Left lung (tissue), 4 donors: ENCODE measurements at regions not wholly inside any gene's neighbourhood (a gene's known extent, or its start where the extent isn't known, plus 50 kb on each side); places are given as distances from the start of the nearest gene placed in this dataset.

Experiments used
- ATAC-seq: fragments of 200-7000 bp; cut with Tn5 transposase; one replicate; pipeline ENCODE4 v1.9.1; 2020; ENCODE audit warnings: moderate library complexity
- DNase-seq, 4 donors: peaks; one replicate each; pipeline ENCODE4 v3.0.0-alpha.2; 2013 to 2020
- H3K27ac ChIP-seq, 2 donors: fragments of 200-600 bp; sonication (generic) in 1 of 2; one replicate each; pipeline versions ENCODE4 v1.5.0 to v1.8.0; 2020 to 2021
- H3K27me3 ChIP-seq, 2 donors: fragments of 200-600 bp; sonication (generic) in 1 of 2; one replicate each; pipeline versions ENCODE4 v1.5.0 to v1.8.0; 2020 to 2021
- H3K36me3 ChIP-seq, 2 donors: fragments of 200-600 bp; sonication (generic) in 1 of 2; one replicate each; pipeline versions ENCODE4 v1.5.0 to v1.8.0; 2020 to 2021
- H3K4me1 ChIP-seq, 2 donors: fragments of 200-600 bp; one replicate each; pipeline ENCODE4 v1.8.0; 2021
- H3K4me3 ChIP-seq, 2 donors: fragments of 200-600 bp; sonication (generic) in 1 of 2; one replicate each; pipeline versions ENCODE4 v1.5.0 to v1.8.0; 2020 to 2021; ENCODE audit warnings: mild to moderate bottlenecking in 1 of 2
- H3K9me3 ChIP-seq, 2 donors: fragments of 200-600 bp; sonication (generic) in 1 of 2; one replicate each; pipeline versions ENCODE4 v1.5.0 to v1.8.0; 2020 to 2021
- intact Hi-C, 2 donors: fragments of 100-400 bp; cut with DNase I; formaldehyde crosslinking; loops; one replicate each; pipeline versions ENCODE4 v1.11.2 to v1.14.2; 2022
- TF ChIP-seq, protein P1 (sequence below), 2 donors: fragments of 200-600 bp; sonication (generic) in 1 of 2; IDR thresholded peaks; one replicate each; pipeline versions ENCODE4 v1.5.0 to v1.8.0; 2021; ENCODE audit warnings: antibody characterized with exemption in 2 of 2
- donor health status: DM: no; HTN: yes; CAD: no.
- donor health status: DM: no; HTN: no; CAD: no.

DNA sequence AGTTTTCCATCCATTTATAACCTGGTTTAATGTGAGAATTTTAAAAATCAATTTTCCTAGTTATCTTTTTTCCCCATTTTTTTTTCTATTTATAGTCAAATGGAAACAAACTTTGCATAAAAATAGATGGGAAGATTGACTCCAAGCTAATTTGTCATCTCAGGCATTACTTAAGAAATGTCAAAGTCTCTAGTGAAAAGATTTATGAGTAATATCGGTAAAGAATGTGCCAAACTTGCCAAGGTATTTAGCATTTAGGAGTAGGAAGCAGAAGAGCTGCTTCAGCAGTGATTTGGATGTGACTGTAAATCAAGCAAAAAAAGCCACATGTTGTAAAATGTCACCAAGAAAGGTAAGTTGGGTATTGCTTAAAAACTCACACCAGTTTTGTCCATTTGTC is 108.6 kb downstream of the LACC1 start:
- TF ChIP-seq, protein P1, sequence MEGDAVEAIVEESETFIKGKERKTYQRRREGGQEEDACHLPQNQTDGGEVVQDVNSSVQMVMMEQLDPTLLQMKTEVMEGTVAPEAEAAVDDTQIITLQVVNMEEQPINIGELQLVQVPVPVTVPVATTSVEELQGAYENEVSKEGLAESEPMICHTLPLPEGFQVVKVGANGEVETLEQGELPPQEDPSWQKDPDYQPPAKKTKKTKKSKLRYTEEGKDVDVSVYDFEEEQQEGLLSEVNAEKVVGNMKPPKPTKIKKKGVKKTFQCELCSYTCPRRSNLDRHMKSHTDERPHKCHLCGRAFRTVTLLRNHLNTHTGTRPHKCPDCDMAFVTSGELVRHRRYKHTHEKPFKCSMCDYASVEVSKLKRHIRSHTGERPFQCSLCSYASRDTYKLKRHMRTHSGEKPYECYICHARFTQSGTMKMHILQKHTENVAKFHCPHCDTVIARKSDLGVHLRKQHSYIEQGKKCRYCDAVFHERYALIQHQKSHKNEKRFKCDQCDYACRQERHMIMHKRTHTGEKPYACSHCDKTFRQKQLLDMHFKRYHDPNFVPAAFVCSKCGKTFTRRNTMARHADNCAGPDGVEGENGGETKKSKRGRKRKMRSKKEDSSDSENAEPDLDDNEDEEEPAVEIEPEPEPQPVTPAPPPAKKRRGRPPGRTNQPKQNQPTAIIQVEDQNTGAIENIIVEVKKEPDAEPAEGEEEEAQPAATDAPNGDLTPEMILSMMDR (IDR thresholded peaks at IDR 0.05) = no peak
- ATAC-seq = no peak

DNA sequence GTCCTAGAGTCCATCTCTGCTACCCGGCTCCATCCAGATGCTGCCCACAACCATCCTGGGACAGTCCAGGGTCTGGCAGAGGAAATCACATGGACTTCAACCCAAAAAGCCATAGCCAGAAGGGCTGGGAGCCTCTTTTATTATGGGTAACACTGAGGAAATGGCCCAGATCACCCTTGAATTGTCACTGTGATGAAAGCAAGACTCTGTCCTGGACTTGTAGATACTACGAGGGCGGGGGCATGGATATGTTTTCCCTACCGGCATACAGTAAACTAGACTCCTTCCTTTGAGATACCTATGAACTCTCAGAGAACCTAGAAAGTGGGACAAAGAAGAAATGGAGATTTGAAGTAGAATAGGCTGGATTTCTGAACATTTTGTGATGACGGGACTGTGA is 110.3 kb downstream of the LACC1 start:
- TF ChIP-seq, protein P1 (IDR thresholded peaks at IDR 0.05) = no peak

More for the DNA sequence above, 108.6 kb downstream of the LACC1 start:
- no peak for DNase-seq
- no peaks in the 10 kb centered on the region for H3K9me3 ChIP-seq
- H3K27ac ChIP-seq = no peak overlapping the region
- no peaks in the 10 kb centered on the region for H3K36me3 ChIP-seq
- no peaks in the 10 kb centered on the region for H3K27me3 ChIP-seq
- H3K4me1 ChIP-seq = peaks cover 0 to 2% of the 10 kb centered on the region in 2 donors
- intact Hi-C loops = no loop called here
- H3K4me3 ChIP-seq = no peak overlapping the region

DNA sequence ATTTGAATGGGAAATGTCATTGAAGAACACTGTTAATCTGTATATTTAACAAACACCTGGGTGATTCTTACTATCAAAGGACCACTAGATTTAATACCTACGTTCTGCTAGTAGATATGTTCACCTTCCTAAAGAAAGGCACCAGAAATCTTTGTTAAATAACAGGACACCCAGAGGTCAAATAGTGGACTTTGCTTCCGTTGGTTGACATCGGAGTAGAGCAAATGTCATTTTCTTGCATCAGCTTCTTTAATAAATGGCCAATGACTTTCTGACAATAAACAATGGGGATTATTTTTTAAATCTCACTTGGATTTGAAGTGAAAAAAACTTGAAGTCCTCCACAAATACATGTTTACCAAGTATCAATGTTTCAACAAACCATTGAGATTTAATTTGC is 111.1 kb downstream of the LACC1 start:
- no peak overlapping the region for H3K4me3 ChIP-seq
- no peak for ATAC-seq
- H3K36me3 ChIP-seq = no peaks in the 10 kb centered on the region
- no peak overlapping the region for H3K27ac ChIP-seq
- TF ChIP-seq, protein P1 (IDR thresholded peaks at IDR 0.05) = no peak
- H3K9me3 ChIP-seq = peaks cover 0 to 13% of the 10 kb centered on the region in 2 donors
- peaks cover 0 to 2% of the 10 kb centered on the region in 2 donors for H3K4me1 ChIP-seq
- intact Hi-C loops = no loop called here
- H3K27me3 ChIP-seq = no peaks in the 10 kb centered on the region
- DNase-seq = no peak

More for the DNA sequence above, 110.3 kb downstream of the LACC1 start:
- no peak overlapping the region for H3K27ac ChIP-seq
- peaks cover 0 to 2% of the 10 kb centered on the region in 2 donors for H3K4me1 ChIP-seq
- intact Hi-C loops = no loop called here
- DNase-seq (no peak), ATAC-seq (no peak)
- H3K36me3 ChIP-seq = no peaks in the 10 kb centered on the region
- no peak overlapping the region for H3K4me3 ChIP-seq
- H3K9me3 ChIP-seq = peaks cover 0 to 8% of the 10 kb centered on the region in 2 donors
- no peaks in the 10 kb centered on the region for H3K27me3 ChIP-seq

DNA sequence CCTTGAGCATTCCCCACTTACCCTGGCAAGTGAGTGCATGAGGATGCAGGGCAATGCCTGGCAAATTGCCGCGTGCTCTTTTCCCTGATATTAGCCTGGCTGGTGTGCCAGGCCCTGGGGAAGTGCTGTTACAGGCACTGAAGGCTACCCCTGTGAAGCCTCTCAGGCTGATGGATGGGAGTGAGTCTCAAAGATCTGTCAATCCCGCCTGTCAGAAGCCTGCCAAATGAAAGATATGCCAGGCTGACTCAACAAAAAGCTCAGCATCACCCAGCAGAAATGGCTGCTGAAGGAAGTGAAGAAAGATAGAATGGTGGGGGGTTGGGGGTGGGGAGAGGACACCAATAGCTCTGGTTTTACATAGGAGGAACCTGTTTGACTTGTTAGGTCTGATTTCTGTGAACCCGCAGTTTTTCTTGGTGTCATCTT is 112.1 kb downstream of the LACC1 start:
- TF ChIP-seq, protein P1 (IDR thresholded peaks at IDR 0.05) = no peak
- peaks cover 0 to 17% of the 10 kb centered on the region in 2 donors for H3K9me3 ChIP-seq
- H3K4me1 ChIP-seq = no peaks in the 10 kb centered on the region
- no peaks in the 10 kb centered on the region for H3K27me3 ChIP-seq
- H3K4me3 ChIP-seq = no peak overlapping the region
- ATAC-seq (no peak), DNase-seq (no peak)
- no peak overlapping the region for H3K27ac ChIP-seq
- intact Hi-C loops = no loop called here
- no peaks in the 10 kb centered on the region for H3K36me3 ChIP-seq

DNA sequence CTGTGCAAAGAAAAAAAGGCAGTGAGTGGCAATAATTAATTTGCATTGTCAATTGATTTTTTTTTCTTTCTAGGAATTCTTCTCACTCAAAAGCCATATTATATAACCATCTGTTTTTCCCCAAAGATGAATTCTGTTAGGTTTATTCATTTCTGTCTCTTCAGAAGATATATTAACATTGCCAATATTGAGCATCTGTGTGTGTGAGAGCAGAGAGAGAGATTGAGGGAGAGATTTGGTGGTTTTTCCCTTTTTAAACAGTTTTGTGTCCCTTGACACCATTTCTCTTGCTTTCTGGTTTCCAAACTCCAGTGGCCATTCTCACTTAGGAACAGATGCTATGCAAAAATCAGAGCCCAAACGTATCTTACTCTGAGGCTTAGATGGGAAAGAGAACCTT is 112.5 kb downstream of the LACC1 start:
- Histone ChIP-seq H3K36me3 (no peaks in the 10 kb centered on the region), H3K9me3 (peaks cover 0 to 17% of the 10 kb centered on the region in 2 donors), H3K4me1 (no peaks in the 10 kb centered on the region), H3K27me3 (no peaks in the 10 kb centered on the region), H3K27ac (no peak overlapping the region), H3K4me3 (no peak overlapping the region)
- intact Hi-C loops = no loop called here
- DNase-seq (no peak), ATAC-seq (no peak)
- TF ChIP-seq, protein P1 (IDR thresholded peaks at IDR 0.05) = no peak
